Osteocyte (in vitro differentiated cells): ENCODE measurements at regions not wholly inside any gene's neighbourhood (a gene's known extent, or its start where the extent isn't known, plus 50 kb on each side); places are given as distances from the start of the nearest gene placed in this dataset.

ENCODE experiments used
- DNase-seq: peaks from one replicate; pipeline ENCODE4 v3.0.0; 2021; ENCODE audit warnings: mixed read lengths; ENCODE audit not compliant: unreplicated experiment; ENCODE audit errors: extremely low spot score
- H3K27ac Mint-ChIP-seq: one replicate; pipeline ENCODE4 v1.8.0; 2021; ENCODE audit warnings: mild to moderate bottlenecking, mixed read lengths; ENCODE audit not compliant: unreplicated experiment
- H3K27me3 Mint-ChIP-seq: one replicate; pipeline ENCODE4 v1.8.0; 2021; ENCODE audit warnings: mixed read lengths; ENCODE audit not compliant: unreplicated experiment
- H3K36me3 Mint-ChIP-seq: one replicate; pipeline ENCODE4 v1.8.0; 2021; ENCODE audit warnings: mixed read lengths; ENCODE audit not compliant: unreplicated experiment
- H3K4me1 Mint-ChIP-seq: one replicate; pipeline ENCODE4 v1.8.0; 2021; ENCODE audit warnings: mixed read lengths; ENCODE audit not compliant: unreplicated experiment
- H3K4me3 Mint-ChIP-seq: one replicate; pipeline ENCODE4 v1.8.0; 2021; ENCODE audit warnings: mild to moderate bottlenecking, moderate library complexity, mixed read lengths; ENCODE audit not compliant: unreplicated experiment
- H3K9me3 Mint-ChIP-seq: one replicate; pipeline ENCODE4 v1.8.0; 2021; ENCODE audit warnings: mixed read lengths; ENCODE audit not compliant: unreplicated experiment
- CTCF ChIP-seq: fragments of 200-600 bp; sonication (generic); IDR thresholded peaks from 2 replicates; pipeline ENCODE4 v1.5.0; 2021; ENCODE audit warnings: antibody characterized with exemption, mild to moderate bottlenecking, moderate library complexity

- H3K4me1 Mint-ChIP-seq = no peaks in the 10 kb centered on the region
- DNase-seq = no peak
- no peaks in the 10 kb centered on the region for H3K36me3 Mint-ChIP-seq
- H3K4me3 Mint-ChIP-seq = no peak overlapping the region
- H3K9me3 Mint-ChIP-seq = no peaks in the 10 kb centered on the region
- H3K27me3 Mint-ChIP-seq = peaks cover 56% of the 10 kb centered on the region
- H3K27ac Mint-ChIP-seq = no peak overlapping the region
- no peak for TF ChIP-seq CTCF
Observed at GRCh38 chr15:94027581-94027980, 203.8 kb upstream of the MCTP2 start.

- H3K9me3 Mint-ChIP-seq = no peaks in the 10 kb centered on the region
- no peak for DNase-seq
- H3K27ac Mint-ChIP-seq = no peak overlapping the region
- H3K27me3 Mint-ChIP-seq = peaks cover 64% of the 10 kb centered on the region
- no peaks in the 10 kb centered on the region for H3K36me3 Mint-ChIP-seq
- no peak overlapping the region for H3K4me3 Mint-ChIP-seq
- TF ChIP-seq CTCF = no peak
- H3K4me1 Mint-ChIP-seq = no peaks in the 10 kb centered on the region
Observed at GRCh38 chr15:94026458-94027304, 204.7 kb upstream of the MCTP2 start.

GRCh38 chr15:94023531-94023930 lies 207.8 kb upstream of the MCTP2 start:
- Mint-ChIP-seq H3K4me1 (no peaks in the 10 kb centered on the region), H3K4me3 (no peak overlapping the region), H3K27ac (no peak overlapping the region), H3K27me3 (peaks cover 43% of the 10 kb centered on the region), H3K36me3 (no peaks in the 10 kb centered on the region), H3K9me3 (no peaks in the 10 kb centered on the region)
- DNase-seq = no peak
- TF ChIP-seq CTCF = no peak

- H3K4me1 Mint-ChIP-seq = no peaks in the 10 kb centered on the region
- no peaks in the 10 kb centered on the region for H3K36me3 Mint-ChIP-seq
- no peak for DNase-seq
- H3K27me3 Mint-ChIP-seq = peaks cover 30% of the 10 kb centered on the region
- H3K27ac Mint-ChIP-seq = no peak overlapping the region
- H3K9me3 Mint-ChIP-seq = no peaks in the 10 kb centered on the region
- TF ChIP-seq CTCF = no peak
- H3K4me3 Mint-ChIP-seq = no peak overlapping the region
Observed at GRCh38 chr15:94021621-94022320, 209.6 kb upstream of the MCTP2 start.

GRCh38 chr15:94019062-94019461 lies 212.3 kb upstream of the MCTP2 start:
- no peaks in the 10 kb centered on the region for H3K36me3 Mint-ChIP-seq
- no peak for DNase-seq
- H3K27me3 Mint-ChIP-seq = peaks cover 22% of the 10 kb centered on the region
- no peaks in the 10 kb centered on the region for H3K4me1 Mint-ChIP-seq
- H3K9me3 Mint-ChIP-seq = peaks cover 5% of the 10 kb centered on the region
- H3K4me3 Mint-ChIP-seq = no peak overlapping the region
- no peak for TF ChIP-seq CTCF
- H3K27ac Mint-ChIP-seq = no peak overlapping the region
